ENCODE measurements at regions not wholly inside any gene's neighbourhood (a gene's known extent, or its start where the extent isn't known, plus 50 kb on each side); places are given as distances from the start of the nearest gene placed in this dataset.

DNA sequence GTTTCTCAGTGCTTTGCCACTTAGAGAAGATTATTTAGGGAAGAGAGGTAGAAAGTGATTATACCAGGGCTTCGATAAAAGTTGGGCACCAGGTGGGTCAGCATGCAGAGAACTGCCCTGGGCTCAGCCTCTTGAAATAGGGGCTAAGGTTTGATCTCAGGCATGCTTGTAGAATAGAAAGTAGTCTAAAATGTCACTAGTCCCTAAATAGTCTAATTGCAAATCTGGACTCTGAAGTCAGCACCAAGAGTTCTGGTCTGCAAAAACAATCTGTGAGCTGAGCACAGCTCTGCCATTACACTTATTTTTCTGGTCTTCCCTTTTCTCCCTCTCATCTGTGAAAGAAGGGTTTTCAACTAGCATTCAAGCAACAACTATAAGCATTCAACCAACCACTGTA is 248.0 kb downstream of the SMARCA2 start (continued):
- TF ChIP-seq MYC (IDR thresholded peaks at IDR 0.05; ENCODE audit: low read depth, low read length) = no peak
- TF ChIP-seq MYC (CRISPR knock-in tag; IDR thresholded peaks at IDR 0.05; ENCODE audit: borderline replicate concordance, low read depth) = no peak
- no peak for TF ChIP-seq MTA2 (IDR thresholded peaks at IDR 0.05; ENCODE audit: low read depth)
- no peak for TF ChIP-seq ZNF311 (CRISPR knock-in tag; IDR thresholded peaks at IDR 0.05)

- H4K20me1 ChIP-seq (replicated peaks; ENCODE audit: control insufficient read depth, insufficient read depth, low read length) = no peaks in the 10 kb centered on the region
- no peak overlapping the region for H3K4me3 ChIP-seq
- no peak for DNase-seq (ENCODE audit: extremely low read depth in 1 of 4, low spot score in 3 of 4)
- FAIRE-seq = no peak
- no peak for TF ChIP-seq ZNF140 (CRISPR knock-in tag; IDR thresholded peaks at IDR 0.05)
- no peak for TF ChIP-seq ETS1 (conservative IDR thresholded peaks at IDR 0.05; ENCODE audit: control insufficient read depth, low read depth, low read length)
- no peak for TF ChIP-seq EHMT2 (IDR thresholded peaks at IDR 0.05)
- TF ChIP-seq, protein P1, sequence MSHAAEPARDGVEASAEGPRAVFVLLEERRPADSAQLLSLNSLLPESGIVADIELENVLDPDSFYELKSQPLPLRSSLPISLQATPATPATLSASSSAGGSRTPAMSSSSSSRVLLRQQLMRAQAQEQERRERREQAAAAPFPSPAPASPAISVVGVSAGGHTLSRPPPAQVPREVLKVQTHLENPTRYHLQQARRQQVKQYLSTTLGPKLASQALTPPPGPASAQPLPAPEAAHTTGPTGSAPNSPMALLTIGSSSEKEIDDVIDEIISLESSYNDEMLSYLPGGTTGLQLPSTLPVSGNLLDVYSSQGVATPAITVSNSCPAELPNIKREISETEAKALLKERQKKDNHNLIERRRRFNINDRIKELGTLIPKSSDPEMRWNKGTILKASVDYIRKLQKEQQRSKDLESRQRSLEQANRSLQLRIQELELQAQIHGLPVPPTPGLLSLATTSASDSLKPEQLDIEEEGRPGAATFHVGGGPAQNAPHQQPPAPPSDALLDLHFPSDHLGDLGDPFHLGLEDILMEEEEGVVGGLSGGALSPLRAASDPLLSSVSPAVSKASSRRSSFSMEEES (CRISPR knock-in tag; IDR thresholded peaks at IDR 0.05) = no peak
- TF ChIP-seq SPI1 (IDR thresholded peaks at IDR 0.05; ENCODE audit: borderline replicate concordance, low read depth, low read length) = peak; percentile 60; the same call in 1 of the 2 replicates
- no peaks in the 10 kb centered on the region for H3K79me2 ChIP-seq (ENCODE audit: control insufficient read depth, insufficient read depth, low read length)
- ATAC-seq = no peak
- no peak overlapping the region for H2AFZ ChIP-seq (ENCODE audit: low read depth, low read length)
- in situ Hi-C loops (cut with MboI) = no loop called here
- H3K4me2 ChIP-seq (ENCODE audit: insufficient read depth, low read length) = no peak overlapping the region
- no peaks in the 10 kb centered on the region for H3K36me3 ChIP-seq (ENCODE audit: control insufficient read depth, insufficient read depth, low read length)
- intact Hi-C loops (cut with micrococcal nuclease) = no loop called here
- BruUV-seq (replicated peaks) = no TSS peak
- ChIA-PET POLR2A (no interaction called here), CTCF (ENCODE audit: low intra/inter-chr PET ratio) (no interaction called here)
- no peak overlapping the region for H3K9ac ChIP-seq (ENCODE audit: insufficient read depth in 1 of 2, low read depth in 2 of 2, low read length in 2 of 2)
- no peaks in the 10 kb centered on the region for H3K9me3 ChIP-seq (replicated peaks; ENCODE audit: control insufficient read depth, insufficient read depth, low read depth, low read length)
- 0% methylated on average over 3 of the region's 3 CpGs for WGBS (ENCODE audit: insufficient coverage, low coverage, missing lambda C conversion rate)
- no peaks in the 10 kb centered on the region for H3K9me1 ChIP-seq (ENCODE audit: control insufficient read depth, insufficient read depth, low read length)
- H3K27me3 ChIP-seq (ENCODE audit: control insufficient read depth in 2 of 2, insufficient read depth in 2 of 2, low read length in 2 of 2) = no peaks in the 10 kb centered on the region
- H3K4me1 ChIP-seq (replicated peaks in 1 of 2; ENCODE audit: control insufficient read depth in 2 of 2, insufficient read depth in 2 of 2, low read length in 2 of 2) = no peaks in the 10 kb centered on the region
- H3K27ac ChIP-seq (ENCODE audit: extremely low read depth, low read depth, low read length) = no peak overlapping the region
Observed at GRCh38 chr9:2263665-2264064, 248.5 kb downstream of the SMARCA2 start.
